ENCODE measurements at regions not wholly inside any gene's neighbourhood (a gene's known extent, or its start where the extent isn't known, plus 50 kb on each side); places are given as distances from the start of the nearest gene placed in this dataset.

- POLR2A ChIA-PET = no interaction called here
- no peak for DNase-seq (ENCODE audit: low spot score)
- Histone ChIP-seq H3K36me3 (ENCODE audit: insufficient read depth, low read length) (no peaks in the 10 kb centered on the region), H3K27ac (ENCODE audit: low read depth, low read length, poor library complexity, severe bottlenecking) (no peak overlapping the region), H2AFZ (ENCODE audit: low read length) (no peak overlapping the region), H3K4me2 (ENCODE audit: low read length) (no peak overlapping the region), H3K9me2 (ENCODE audit: insufficient read depth, low read length) (no peaks in the 10 kb centered on the region), H3K4me1 (ENCODE audit: insufficient read depth, low read length, poor library complexity, severe bottlenecking) (no peaks in the 10 kb centered on the region), H3K4me3 (ENCODE audit: low read depth, low read length, poor library complexity, severe bottlenecking) (no peak overlapping the region), H4K20me1 (ENCODE audit: insufficient read depth, low read length) (no peaks in the 10 kb centered on the region), H3K79me2 (ENCODE audit: insufficient read depth, low read depth, low read length) (no peaks in the 10 kb centered on the region), H3K9me3 (ENCODE audit: low read length) (no peaks in the 10 kb centered on the region)
- CTCF ChIA-PET (ENCODE audit: unreplicated experiment) = no interaction called here
- TF ChIP-seq CTCF (conservative IDR thresholded peaks at IDR 0.05; ENCODE audit: low read length) (no peak), EZH2phosphoT487 (IDR thresholded peaks at IDR 0.05; ENCODE audit: borderline replicate concordance, low read depth, low read length) (no peak)
- intact Hi-C loops (cut with micrococcal nuclease; ENCODE audit: unreplicated experiment) = no loop called here
- no TSS peak for BruUV-seq (replicated peaks)
Observed at GRCh38 chr18:45497595-45498286, 117.5 kb upstream of the SLC14A2 start.

GRCh38 chr18:45498287-45498658 lies 117.0 kb upstream of the SLC14A2 start:
- no TSS peak for BruUV-seq (replicated peaks)
- intact Hi-C loops (cut with micrococcal nuclease; ENCODE audit: unreplicated experiment) = no loop called here
- Histone ChIP-seq H3K27ac (ENCODE audit: low read depth, low read length, poor library complexity, severe bottlenecking) (no peak overlapping the region), H3K4me3 (ENCODE audit: low read depth, low read length, poor library complexity, severe bottlenecking) (no peak overlapping the region), H3K4me2 (ENCODE audit: low read length) (no peak overlapping the region), H3K9me2 (ENCODE audit: insufficient read depth, low read length) (no peaks in the 10 kb centered on the region), H3K4me1 (ENCODE audit: insufficient read depth, low read length, poor library complexity, severe bottlenecking) (no peaks in the 10 kb centered on the region), H2AFZ (ENCODE audit: low read length) (no peak overlapping the region), H3K36me3 (ENCODE audit: insufficient read depth, low read length) (no peaks in the 10 kb centered on the region), H3K9me3 (ENCODE audit: low read length) (no peaks in the 10 kb centered on the region), H3K79me2 (ENCODE audit: insufficient read depth, low read depth, low read length) (no peaks in the 10 kb centered on the region), H4K20me1 (ENCODE audit: insufficient read depth, low read length) (no peaks in the 10 kb centered on the region)
- CTCF ChIA-PET (ENCODE audit: unreplicated experiment) = no interaction called here
- no peak for DNase-seq (ENCODE audit: low spot score)
- TF ChIP-seq EZH2phosphoT487 (IDR thresholded peaks at IDR 0.05; ENCODE audit: borderline replicate concordance, low read depth, low read length) (no peak), CTCF (conservative IDR thresholded peaks at IDR 0.05; ENCODE audit: low read length) (no peak)
- POLR2A ChIA-PET = interaction anchor here (0.7 kb wide), 1 partner anchor 18 kb away, joined by 3 read pairs; no protein-coding TSS in a partner anchor

GRCh38 chr18:45503990-45504389 lies 111.3 kb upstream of the SLC14A2 start:
- ChIA-PET POLR2A (no interaction called here), CTCF (ENCODE audit: unreplicated experiment) (no interaction called here)
- no peaks in the 10 kb centered on the region for H3K79me2 ChIP-seq (ENCODE audit: insufficient read depth, low read depth, low read length)
- BruUV-seq (replicated peaks) = no TSS peak
- no peak for TF ChIP-seq EZH2phosphoT487 (IDR thresholded peaks at IDR 0.05; ENCODE audit: borderline replicate concordance, low read depth, low read length)
- TF ChIP-seq CTCF (conservative IDR thresholded peaks at IDR 0.05; ENCODE audit: low read length) = no peak
- no peaks in the 10 kb centered on the region for H3K9me2 ChIP-seq (ENCODE audit: insufficient read depth, low read length)
- H3K4me2 ChIP-seq (ENCODE audit: low read length) = no peak overlapping the region
- intact Hi-C loops (cut with micrococcal nuclease; ENCODE audit: unreplicated experiment) = no loop called here
- H3K4me3 ChIP-seq (ENCODE audit: low read depth, low read length, poor library complexity, severe bottlenecking) = no peak overlapping the region
- no peaks in the 10 kb centered on the region for H4K20me1 ChIP-seq (ENCODE audit: insufficient read depth, low read length)
- no peak overlapping the region for H2AFZ ChIP-seq (ENCODE audit: low read length)
- no peak for DNase-seq (ENCODE audit: low spot score)
- H3K27ac ChIP-seq (ENCODE audit: low read depth, low read length, poor library complexity, severe bottlenecking) = no peak overlapping the region
- H3K4me1 ChIP-seq (ENCODE audit: insufficient read depth, low read length, poor library complexity, severe bottlenecking) = no peaks in the 10 kb centered on the region
- no peaks in the 10 kb centered on the region for H3K36me3 ChIP-seq (ENCODE audit: insufficient read depth, low read length)
- H3K9me3 ChIP-seq (ENCODE audit: low read length) = no peaks in the 10 kb centered on the region
